ENCODE measurements at regions not wholly inside any gene's neighbourhood (a gene's known extent, or its start where the extent isn't known, plus 50 kb on each side); places are given as distances from the start of the nearest gene placed in this dataset.

- peaks cover 4% of the 10 kb centered on the region for H3K9me3 ChIP-seq (replicated peaks; ENCODE audit: control insufficient read depth, insufficient read depth, low read length)
- CTCF ChIA-PET = no interaction called here
- intact Hi-C loops (cut with micrococcal nuclease) = no loop called here
Observed at GRCh38 chr14:98240376-98240775, 1031.6 kb downstream of the BCL11B start.

GRCh38 chr14:98242903-98243302, 1029.1 kb downstream of the BCL11B start:
- H3K36me3 ChIP-seq (ENCODE audit: control insufficient read depth in 2 of 2, extremely low read depth in 1 of 2, insufficient read depth in 2 of 2, low read length in 2 of 2) = no peaks in the 10 kb centered on the region
- dilution Hi-C loops (cut with MboI; ENCODE audit: extremely low pct_ligation_motif_present, low sequenced_read_pairs) (no loop called here), intact Hi-C loops (cut with micrococcal nuclease) (no loop called here)
- H2AFZ ChIP-seq (ENCODE audit: low read depth, low read length) = no peak overlapping the region
- ChIA-PET POLR2A (no interaction called here), CTCF (no interaction called here)
- H3K27me3 ChIP-seq (ENCODE audit: control insufficient read depth in 2 of 2, insufficient read depth in 2 of 2, low read length in 2 of 2) = no peaks in the 10 kb centered on the region
- H3K9ac ChIP-seq (replicated peaks; ENCODE audit: extremely low read depth, insufficient read depth, low read length) = no peak overlapping the region
- H3K4me2 ChIP-seq (ENCODE audit: insufficient read depth, low read length) = no peak overlapping the region
- no peak overlapping the region for H3K27ac ChIP-seq (ENCODE audit: insufficient read depth, low read depth, low read length)
- DNase-seq (ENCODE audit: low read depth, low spot score) (no peak), FAIRE-seq (no peak)
- no peaks in the 10 kb centered on the region for H3K9me1 ChIP-seq (replicated peaks; ENCODE audit: control insufficient read depth, extremely low read depth, insufficient read depth, low read length)
- peaks cover 4% of the 10 kb centered on the region for H3K9me3 ChIP-seq (replicated peaks; ENCODE audit: control insufficient read depth, insufficient read depth, low read length)
- no peaks in the 10 kb centered on the region for H4K20me1 ChIP-seq (replicated peaks; ENCODE audit: control insufficient read depth, extremely low read depth, insufficient read depth, low read length)
- no peaks in the 10 kb centered on the region for H3K79me2 ChIP-seq (ENCODE audit: control insufficient read depth, insufficient read depth, low read length)
- H3K4me3 ChIP-seq (replicated peaks in 1 of 3; ENCODE audit: insufficient read depth in 1 of 3, low read depth in 1 of 3, low read length in 3 of 3) = no peak overlapping the region
- H3K4me1 ChIP-seq (ENCODE audit: control insufficient read depth, extremely low read depth, insufficient read depth, low read length) = no peaks in the 10 kb centered on the region
- no peak for TF ChIP-seq POLR2AphosphoS5 (IDR thresholded peaks at IDR 0.05; ENCODE audit: insufficient read depth, low read depth, low read length)
- no peak for TF ChIP-seq CTCF (IDR thresholded peaks at IDR 0.05; ENCODE audit: extremely low read depth in 1 of 2, insufficient read depth in 1 of 2, low read depth in 1 of 2, low read length in 2 of 2)
- TF ChIP-seq POLR2A (IDR thresholded peaks at IDR 0.05; ENCODE audit: low read depth, low read length) = no peak
- no peak for TF ChIP-seq EZH2 (IDR thresholded peaks at IDR 0.05; ENCODE audit: borderline replicate concordance, low read depth, low read length, severe bottlenecking)
- no peak for TF ChIP-seq JUN (IDR thresholded peaks at IDR 0.05; ENCODE audit: borderline replicate concordance, insufficient read depth, insufficient read length, low read depth)
- TF ChIP-seq MYC (IDR thresholded peaks at IDR 0.05; ENCODE audit: low read depth, low read length) = no peak
- TF ChIP-seq GATA2 (IDR thresholded peaks at IDR 0.05; ENCODE audit: insufficient read depth, insufficient read length, low read depth, low read length) = no peak
- TF ChIP-seq FOS (IDR thresholded peaks at IDR 0.05; ENCODE audit: borderline replicate concordance, insufficient read depth, low read length) = no peak
- no peak for TF ChIP-seq MAX (IDR thresholded peaks at IDR 0.05; ENCODE audit: insufficient read depth, insufficient read length)
- no TSS peak for BruUV-seq (replicated peaks)

More at GRCh38 chr14:98240376-98240775, 1031.6 kb downstream of the BCL11B start:
- no peak for FAIRE-seq
- H3K4me3 ChIP-seq (replicated peaks in 1 of 3; ENCODE audit: insufficient read depth in 1 of 3, low read depth in 1 of 3, low read length in 3 of 3) = no peak overlapping the region
- TF ChIP-seq POLR2A (IDR thresholded peaks at IDR 0.05; ENCODE audit: low read depth, low read length) (no peak), FOS (IDR thresholded peaks at IDR 0.05; ENCODE audit: borderline replicate concordance, insufficient read depth, low read length) (no peak), GATA2 (IDR thresholded peaks at IDR 0.05; ENCODE audit: insufficient read depth, insufficient read length, low read depth, low read length) (no peak), POLR2AphosphoS5 (IDR thresholded peaks at IDR 0.05; ENCODE audit: insufficient read depth, low read depth, low read length) (no peak), EZH2 (IDR thresholded peaks at IDR 0.05; ENCODE audit: borderline replicate concordance, low read depth, low read length, severe bottlenecking) (no peak), MYC (IDR thresholded peaks at IDR 0.05; ENCODE audit: low read depth, low read length) (no peak)
- H3K79me2 ChIP-seq (ENCODE audit: control insufficient read depth, insufficient read depth, low read length) = no peaks in the 10 kb centered on the region
- no peaks in the 10 kb centered on the region for H4K20me1 ChIP-seq (replicated peaks; ENCODE audit: control insufficient read depth, extremely low read depth, insufficient read depth, low read length)
- H3K36me3 ChIP-seq (ENCODE audit: control insufficient read depth in 2 of 2, extremely low read depth in 1 of 2, insufficient read depth in 2 of 2, low read length in 2 of 2) = no peaks in the 10 kb centered on the region
- H3K9ac ChIP-seq (replicated peaks; ENCODE audit: extremely low read depth, insufficient read depth, low read length) = no peak overlapping the region
- POLR2A ChIA-PET = no interaction called here
- dilution Hi-C loops (cut with MboI; ENCODE audit: extremely low pct_ligation_motif_present, low sequenced_read_pairs) = no loop called here
- no peak overlapping the region for H3K27ac ChIP-seq (ENCODE audit: insufficient read depth, low read depth, low read length)
- no peak for DNase-seq (ENCODE audit: low read depth, low spot score)
- no TSS peak for BruUV-seq (replicated peaks)
- H3K4me2 ChIP-seq (ENCODE audit: insufficient read depth, low read length) = no peak overlapping the region
- no peak overlapping the region for H2AFZ ChIP-seq (ENCODE audit: low read depth, low read length)
- no peaks in the 10 kb centered on the region for H3K9me1 ChIP-seq (replicated peaks; ENCODE audit: control insufficient read depth, extremely low read depth, insufficient read depth, low read length)
- no peaks in the 10 kb centered on the region for H3K4me1 ChIP-seq (ENCODE audit: control insufficient read depth, extremely low read depth, insufficient read depth, low read length)
- H3K27me3 ChIP-seq (ENCODE audit: control insufficient read depth in 2 of 2, insufficient read depth in 2 of 2, low read length in 2 of 2) = no peaks in the 10 kb centered on the region
